ENCODE measurements at regions not wholly inside any gene's neighbourhood (a gene's known extent, or its start where the extent isn't known, plus 50 kb on each side); places are given as distances from the start of the nearest gene placed in this dataset.

DNA sequence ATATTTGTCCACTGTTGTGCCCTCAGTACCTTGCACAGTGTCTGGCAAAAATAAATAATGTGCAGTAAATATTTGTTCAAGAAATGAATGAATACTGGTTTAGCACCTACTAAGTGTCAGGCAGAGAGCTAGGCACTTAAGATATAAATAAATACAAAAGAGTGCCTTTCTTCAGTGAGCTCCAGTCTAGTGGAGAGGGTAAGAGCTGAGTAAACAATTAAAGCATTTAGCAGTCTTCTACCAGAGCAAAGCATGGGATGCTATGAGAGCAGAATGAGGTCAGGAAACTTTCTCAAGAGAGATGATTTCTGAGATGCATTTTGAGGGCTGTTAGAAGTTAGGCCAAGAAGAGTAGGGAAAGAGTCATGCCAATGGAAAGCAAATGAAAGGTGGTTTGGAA is 314.7 kb downstream of the DSC3 start:
- no peaks in the 10 kb centered on the region for H3K4me1 ChIP-seq
- no peaks in the 10 kb centered on the region for H3K36me3 ChIP-seq
- intact Hi-C loops (cut with DNase I) = no loop called here
- TF ChIP-seq, protein P1, sequence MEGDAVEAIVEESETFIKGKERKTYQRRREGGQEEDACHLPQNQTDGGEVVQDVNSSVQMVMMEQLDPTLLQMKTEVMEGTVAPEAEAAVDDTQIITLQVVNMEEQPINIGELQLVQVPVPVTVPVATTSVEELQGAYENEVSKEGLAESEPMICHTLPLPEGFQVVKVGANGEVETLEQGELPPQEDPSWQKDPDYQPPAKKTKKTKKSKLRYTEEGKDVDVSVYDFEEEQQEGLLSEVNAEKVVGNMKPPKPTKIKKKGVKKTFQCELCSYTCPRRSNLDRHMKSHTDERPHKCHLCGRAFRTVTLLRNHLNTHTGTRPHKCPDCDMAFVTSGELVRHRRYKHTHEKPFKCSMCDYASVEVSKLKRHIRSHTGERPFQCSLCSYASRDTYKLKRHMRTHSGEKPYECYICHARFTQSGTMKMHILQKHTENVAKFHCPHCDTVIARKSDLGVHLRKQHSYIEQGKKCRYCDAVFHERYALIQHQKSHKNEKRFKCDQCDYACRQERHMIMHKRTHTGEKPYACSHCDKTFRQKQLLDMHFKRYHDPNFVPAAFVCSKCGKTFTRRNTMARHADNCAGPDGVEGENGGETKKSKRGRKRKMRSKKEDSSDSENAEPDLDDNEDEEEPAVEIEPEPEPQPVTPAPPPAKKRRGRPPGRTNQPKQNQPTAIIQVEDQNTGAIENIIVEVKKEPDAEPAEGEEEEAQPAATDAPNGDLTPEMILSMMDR (IDR thresholded peaks at IDR 0.05) = no peak
- H3K9ac ChIP-seq (ENCODE audit: low read depth in 2 of 2, low read length in 2 of 2) = no peak overlapping the region
- DNase-seq = no peak
- H3K9me3 ChIP-seq = no peaks in the 10 kb centered on the region
- H3K4me3 ChIP-seq = no peak overlapping the region
- no peak overlapping the region for H3K27ac ChIP-seq
- no peaks in the 10 kb centered on the region for H3K27me3 ChIP-seq

DNA sequence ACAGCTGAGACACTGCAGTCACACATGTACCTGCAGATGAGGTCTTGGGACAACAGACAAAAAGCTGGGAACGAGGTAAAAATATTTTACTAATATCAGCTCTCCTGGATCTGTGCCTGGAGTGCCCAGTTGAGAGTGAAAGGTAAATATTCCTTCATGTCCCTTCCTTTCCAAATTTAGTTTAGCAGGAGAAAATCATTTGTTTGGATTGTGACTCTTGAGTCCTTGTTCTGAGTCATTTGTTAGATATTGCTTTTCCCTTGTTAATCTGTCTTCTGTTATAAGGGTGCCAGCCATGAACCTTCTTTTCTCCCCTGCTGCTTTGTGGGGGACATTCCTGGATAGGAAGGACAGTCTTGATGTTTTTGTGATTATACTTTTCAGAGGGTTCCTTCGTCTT is 329.2 kb downstream of the DSC3 start:
- no peak for DNase-seq
- Histone ChIP-seq H3K4me1 (no peaks in the 10 kb centered on the region), H3K9ac (ENCODE audit: low read depth in 2 of 2, low read length in 2 of 2) (no peak overlapping the region), H3K36me3 (no peaks in the 10 kb centered on the region), H3K27ac (no peak overlapping the region), H3K9me3 (no peaks in the 10 kb centered on the region), H3K4me3 (no peak overlapping the region), H3K27me3 (no peaks in the 10 kb centered on the region)
- TF ChIP-seq, protein P1 (IDR thresholded peaks at IDR 0.05) = no peak
- intact Hi-C loops (cut with DNase I) = no loop called here

GRCh38 chr18:30712383-30712782 is 330.2 kb downstream of the DSC3 start:
- Histone ChIP-seq H3K27me3 (no peaks in the 10 kb centered on the region), H3K9ac (ENCODE audit: low read depth in 2 of 2, low read length in 2 of 2) (no peak overlapping the region), H3K9me3 (no peaks in the 10 kb centered on the region), H3K4me3 (no peak overlapping the region), H3K4me1 (no peaks in the 10 kb centered on the region), H3K36me3 (no peaks in the 10 kb centered on the region), H3K27ac (no peak overlapping the region)
- intact Hi-C loops (cut with DNase I) = no loop called here
- DNase-seq = no peak
- TF ChIP-seq, protein P1 (IDR thresholded peaks at IDR 0.05) = no peak

DNA sequence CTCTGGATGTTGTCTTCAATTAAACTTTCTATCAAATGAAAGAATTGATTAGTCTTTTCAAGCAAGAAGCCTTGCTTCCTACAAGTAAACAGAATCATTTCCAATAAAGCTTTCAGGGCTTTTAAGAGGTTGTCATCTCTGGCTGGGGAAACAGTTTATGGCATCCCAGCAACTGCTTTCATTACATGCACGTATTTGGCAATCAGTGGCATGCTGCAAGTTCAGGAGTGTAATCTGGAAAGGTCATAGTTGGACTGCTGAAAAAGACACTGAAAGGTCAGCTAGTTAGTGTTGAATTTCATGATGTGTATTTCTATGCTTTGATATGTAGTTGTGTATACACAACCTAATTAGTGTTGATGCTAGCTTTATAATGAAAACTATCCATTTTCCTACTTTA is 332.9 kb downstream of the DSC3 start:
- TF ChIP-seq, protein P1 (IDR thresholded peaks at IDR 0.05) = no peak
- no peaks in the 10 kb centered on the region for H3K4me1 ChIP-seq
- no peaks in the 10 kb centered on the region for H3K36me3 ChIP-seq
- H3K4me3 ChIP-seq = no peak overlapping the region
- H3K27ac ChIP-seq = no peak overlapping the region
- no peak for DNase-seq
- intact Hi-C loops (cut with DNase I) = no loop called here
- H3K9ac ChIP-seq (ENCODE audit: low read depth in 2 of 2, low read length in 2 of 2) = no peak overlapping the region
- H3K27me3 ChIP-seq = no peaks in the 10 kb centered on the region
- no peaks in the 10 kb centered on the region for H3K9me3 ChIP-seq

DNA sequence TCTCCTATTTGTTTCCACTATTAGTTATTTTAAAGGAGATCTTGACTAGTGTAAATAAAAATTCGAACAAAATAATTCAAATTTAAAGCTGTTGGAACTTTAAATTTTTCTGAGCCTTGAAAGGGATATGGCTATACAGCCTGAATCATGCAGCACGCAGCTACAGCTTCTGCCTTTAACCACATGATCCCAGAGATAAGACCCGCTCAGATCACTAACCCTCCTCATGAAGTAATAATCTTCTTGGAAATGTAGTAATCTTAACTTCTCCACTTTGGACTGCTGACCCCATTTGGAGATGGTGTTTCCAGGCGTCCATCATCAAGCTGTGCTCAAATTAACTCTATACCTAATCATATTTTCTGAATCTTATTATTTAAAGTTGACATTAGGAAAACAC is 336.6 kb downstream of the DSC3 start:
- intact Hi-C loops (cut with DNase I) = no loop called here
- no peak for DNase-seq
- Histone ChIP-seq H3K27me3 (no peaks in the 10 kb centered on the region), H3K4me3 (no peak overlapping the region), H3K36me3 (no peaks in the 10 kb centered on the region), H3K4me1 (no peaks in the 10 kb centered on the region), H3K9me3 (no peaks in the 10 kb centered on the region), H3K9ac (ENCODE audit: low read depth in 2 of 2, low read length in 2 of 2) (no peak overlapping the region), H3K27ac (no peak overlapping the region)
- TF ChIP-seq, protein P1 (IDR thresholded peaks at IDR 0.05) = no peak

DNA sequence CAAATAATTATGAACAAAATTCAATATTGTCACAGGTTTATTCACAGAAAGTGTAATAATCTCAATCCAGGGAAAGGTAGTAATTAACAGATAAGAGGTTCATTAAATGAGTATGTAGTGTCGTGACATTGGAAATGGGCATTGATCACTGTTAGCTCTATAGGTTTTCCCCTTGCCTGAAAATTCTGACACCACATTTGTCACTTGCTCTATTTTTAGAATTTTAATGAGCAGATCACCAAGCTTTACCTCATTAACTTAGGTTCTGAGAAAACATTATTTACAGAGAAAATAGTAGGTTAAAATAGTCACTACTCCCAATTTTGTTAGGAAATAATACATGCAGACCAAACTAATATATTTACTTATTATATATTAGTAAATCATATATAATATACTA is 344.0 kb downstream of the DSC3 start:
- TF ChIP-seq, protein P1 (IDR thresholded peaks at IDR 0.05) = no peak
- H3K4me1 ChIP-seq = no peaks in the 10 kb centered on the region
- H3K9ac ChIP-seq (ENCODE audit: low read depth in 2 of 2, low read length in 2 of 2) = no peak overlapping the region
- no peaks in the 10 kb centered on the region for H3K9me3 ChIP-seq
- intact Hi-C loops (cut with DNase I) = no loop called here
- H3K27me3 ChIP-seq = no peaks in the 10 kb centered on the region
- no peak for DNase-seq
- no peak overlapping the region for H3K4me3 ChIP-seq
- no peaks in the 10 kb centered on the region for H3K36me3 ChIP-seq
- H3K27ac ChIP-seq = no peak overlapping the region

Measured in colonic mucosa (tissue), 4 donors.